ENCODE measurements at regions not wholly inside any gene's neighbourhood (a gene's known extent, or its start where the extent isn't known, plus 50 kb on each side); places are given as distances from the start of the nearest gene placed in this dataset.

- no peak for TF ChIP-seq EZH2 (IDR thresholded peaks at IDR 0.05; ENCODE audit: borderline replicate concordance, low read depth, low read length, severe bottlenecking)
- no peaks in the 10 kb centered on the region for H3K27me3 ChIP-seq (ENCODE audit: insufficient read depth, low read length, poor library complexity)
- no peaks in the 10 kb centered on the region for H3K9me3 ChIP-seq (ENCODE audit: insufficient read depth, low read length, severe bottlenecking)
- no peak overlapping the region for H2AFZ ChIP-seq (ENCODE audit: low read depth, low read length)
- H3K9ac ChIP-seq (ENCODE audit: low read depth, low read length) = no peak overlapping the region
- no peak overlapping the region for H3K4me3 ChIP-seq (ENCODE audit: low read depth in 1 of 2, low read length in 2 of 2)
- H3K4me2 ChIP-seq (ENCODE audit: insufficient read depth, low read length) = no peak overlapping the region
- ATAC-seq (ENCODE audit: insufficient read depth, low read depth) = no peak
- no peak overlapping the region for H3K27ac ChIP-seq (ENCODE audit: low read length)
- no peaks in the 10 kb centered on the region for H4K20me1 ChIP-seq (ENCODE audit: insufficient read depth, low read length)
- no peaks in the 10 kb centered on the region for H3K36me3 ChIP-seq (ENCODE audit: insufficient read depth, low read length)
- H3K4me1 ChIP-seq (ENCODE audit: insufficient read depth, low read length) = no peaks in the 10 kb centered on the region
- no peak for DNase-seq
- H3K79me2 ChIP-seq (ENCODE audit: insufficient read depth, low read length) = no peaks in the 10 kb centered on the region
These were observed 92.3 kb upstream of the MME start for GRCh38 chr3:154987846-154988245.

- H3K79me2 ChIP-seq (ENCODE audit: insufficient read depth, low read length) = no peaks in the 10 kb centered on the region
- no peak for DNase-seq
- no peaks in the 10 kb centered on the region for H4K20me1 ChIP-seq (ENCODE audit: insufficient read depth, low read length)
- H3K4me3 ChIP-seq (ENCODE audit: low read depth in 1 of 2, low read length in 2 of 2) = no peak overlapping the region
- ATAC-seq (ENCODE audit: insufficient read depth, low read depth) = no peak
- no peaks in the 10 kb centered on the region for H3K27me3 ChIP-seq (ENCODE audit: insufficient read depth, low read length, poor library complexity)
- no peak overlapping the region for H2AFZ ChIP-seq (ENCODE audit: low read depth, low read length)
- no peak overlapping the region for H3K4me2 ChIP-seq (ENCODE audit: insufficient read depth, low read length)
- no peaks in the 10 kb centered on the region for H3K9me3 ChIP-seq (ENCODE audit: insufficient read depth, low read length, severe bottlenecking)
- H3K36me3 ChIP-seq (ENCODE audit: insufficient read depth, low read length) = no peaks in the 10 kb centered on the region
- H3K4me1 ChIP-seq (ENCODE audit: insufficient read depth, low read length) = no peaks in the 10 kb centered on the region
- H3K9ac ChIP-seq (ENCODE audit: low read depth, low read length) = no peak overlapping the region
- TF ChIP-seq EZH2 (IDR thresholded peaks at IDR 0.05; ENCODE audit: borderline replicate concordance, low read depth, low read length, severe bottlenecking) = no peak
- TF ChIP-seq CTCF (IDR thresholded peaks at IDR 0.05; ENCODE audit: borderline replicate concordance, extremely low read depth, low read length, poor library complexity, severe bottlenecking) = no peak
- no peak overlapping the region for H3K27ac ChIP-seq (ENCODE audit: low read length)
These were observed 98.5 kb upstream of the MME start for GRCh38 chr3:154981664-154982063.

- Histone ChIP-seq H3K9ac (ENCODE audit: low read depth, low read length) (no peak overlapping the region), H3K27me3 (ENCODE audit: insufficient read depth, low read length, poor library complexity) (no peaks in the 10 kb centered on the region), H3K4me2 (ENCODE audit: insufficient read depth, low read length) (no peak overlapping the region), H3K79me2 (ENCODE audit: insufficient read depth, low read length) (no peaks in the 10 kb centered on the region), H3K9me3 (ENCODE audit: insufficient read depth, low read length, severe bottlenecking) (no peaks in the 10 kb centered on the region), H3K4me3 (ENCODE audit: low read depth in 1 of 2, low read length in 2 of 2) (no peak overlapping the region), H3K36me3 (ENCODE audit: insufficient read depth, low read length) (no peaks in the 10 kb centered on the region), H3K4me1 (ENCODE audit: insufficient read depth, low read length) (no peaks in the 10 kb centered on the region), H2AFZ (ENCODE audit: low read depth, low read length) (no peak overlapping the region), H3K27ac (ENCODE audit: low read length) (no peak overlapping the region), H4K20me1 (ENCODE audit: insufficient read depth, low read length) (no peaks in the 10 kb centered on the region)
- TF ChIP-seq CTCF (IDR thresholded peaks at IDR 0.05; ENCODE audit: borderline replicate concordance, extremely low read depth, low read length, poor library complexity, severe bottlenecking) (no peak), EZH2 (IDR thresholded peaks at IDR 0.05; ENCODE audit: borderline replicate concordance, low read depth, low read length, severe bottlenecking) (no peak)
- ATAC-seq (ENCODE audit: insufficient read depth, low read depth) (no peak), DNase-seq (no peak)
These were observed 98.9 kb upstream of the MME start for GRCh38 chr3:154981201-154981600.

GRCh38 chr3:154979331-154979730 is 100.8 kb upstream of the MME start:
- H3K4me1 ChIP-seq (ENCODE audit: insufficient read depth, low read length) = no peaks in the 10 kb centered on the region
- H3K36me3 ChIP-seq (ENCODE audit: insufficient read depth, low read length) = no peaks in the 10 kb centered on the region
- H3K9ac ChIP-seq (ENCODE audit: low read depth, low read length) = no peak overlapping the region
- ATAC-seq (ENCODE audit: insufficient read depth, low read depth) (no peak), DNase-seq (no peak)
- no peaks in the 10 kb centered on the region for H3K27me3 ChIP-seq (ENCODE audit: insufficient read depth, low read length, poor library complexity)
- no peak overlapping the region for H3K4me2 ChIP-seq (ENCODE audit: insufficient read depth, low read length)
- no peaks in the 10 kb centered on the region for H3K79me2 ChIP-seq (ENCODE audit: insufficient read depth, low read length)
- no peaks in the 10 kb centered on the region for H3K9me3 ChIP-seq (ENCODE audit: insufficient read depth, low read length, severe bottlenecking)
- H3K27ac ChIP-seq (ENCODE audit: low read length) = no peak overlapping the region
- no peak for TF ChIP-seq CTCF (IDR thresholded peaks at IDR 0.05; ENCODE audit: borderline replicate concordance, extremely low read depth, low read length, poor library complexity, severe bottlenecking)
- no peak for TF ChIP-seq EZH2 (IDR thresholded peaks at IDR 0.05; ENCODE audit: borderline replicate concordance, low read depth, low read length, severe bottlenecking)
- H4K20me1 ChIP-seq (ENCODE audit: insufficient read depth, low read length) = no peaks in the 10 kb centered on the region
- no peak overlapping the region for H3K4me3 ChIP-seq (ENCODE audit: low read depth in 1 of 2, low read length in 2 of 2)
- no peak overlapping the region for H2AFZ ChIP-seq (ENCODE audit: low read depth, low read length)
